ENCODE measurements at regions not wholly inside any gene's neighbourhood (a gene's known extent, or its start where the extent isn't known, plus 50 kb on each side); places are given as distances from the start of the nearest gene placed in this dataset.

GRCh38 chr14:99326041-99326710 is 54.2 kb upstream of the BCL11B start:
- Histone ChIP-seq H3K4me1 (ENCODE audit: low read depth) (no peaks in the 10 kb centered on the region), H3K9me3 (no peaks in the 10 kb centered on the region), H3K36me3 (ENCODE audit: low read depth) (no peaks in the 10 kb centered on the region), H3K4me3 (no peak overlapping the region)
- no peak for DNase-seq
- TF ChIP-seq CTCF (IDR thresholded peaks at IDR 0.05), result no peak
- no peak for ATAC-seq
- intact Hi-C loops (cut with DNase I, micrococcal nuclease), result no loop called here

DNA sequence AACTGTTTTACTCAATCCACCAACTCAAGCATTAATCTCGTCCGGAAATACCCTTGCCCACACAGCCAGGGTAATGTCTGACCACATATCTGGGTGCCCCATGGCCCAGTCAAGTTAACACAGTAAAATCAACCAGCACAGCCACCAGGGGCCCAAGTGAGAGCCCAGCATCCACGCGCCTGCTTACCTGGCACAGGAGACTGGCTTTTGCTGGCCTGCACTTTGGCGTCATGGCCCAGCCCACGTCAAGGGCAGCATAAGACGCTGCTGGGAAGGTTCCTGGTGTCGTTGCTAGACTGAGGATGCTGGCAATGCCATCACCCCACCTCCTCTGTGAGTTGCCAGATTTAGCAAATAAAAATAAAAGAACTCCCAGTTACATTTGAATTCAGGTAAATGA is 53.6 kb upstream of the BCL11B start:
- intact Hi-C loops (cut with DNase I, micrococcal nuclease), result no loop called here
- Histone ChIP-seq H3K36me3 (ENCODE audit: low read depth) (no peaks in the 10 kb centered on the region), H3K9me3 (no peaks in the 10 kb centered on the region), H3K4me3 (no peak overlapping the region), H3K4me1 (ENCODE audit: low read depth) (peaks cover 2% of the 10 kb centered on the region)
- DNase-seq (no peak), ATAC-seq (no peak)
- no peak for TF ChIP-seq CTCF (IDR thresholded peaks at IDR 0.05)

DNA sequence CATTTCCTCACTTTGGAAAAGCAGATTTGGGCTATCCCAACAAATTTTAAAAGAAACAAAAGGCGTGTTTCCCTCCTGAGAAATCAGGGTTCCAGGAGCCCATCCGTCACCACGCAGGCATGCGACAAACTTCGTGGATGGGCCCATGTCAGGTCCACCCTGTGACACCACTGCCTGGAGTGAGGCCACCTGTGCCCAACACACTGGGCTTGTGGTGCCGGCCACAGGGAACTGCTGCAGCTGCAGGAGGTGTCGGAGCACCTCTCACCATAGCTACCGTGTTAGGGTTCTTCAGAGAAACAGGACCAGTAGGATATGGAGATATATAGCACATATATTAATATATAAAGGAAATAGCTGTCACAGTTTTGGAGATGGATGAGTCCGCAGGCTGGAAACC is 53.0 kb upstream of the BCL11B start:
- no peak for DNase-seq
- H3K4me1 ChIP-seq (ENCODE audit: low read depth), result peaks cover 4% of the 10 kb centered on the region
- no peaks in the 10 kb centered on the region for H3K36me3 ChIP-seq (ENCODE audit: low read depth)
- no peak for TF ChIP-seq CTCF (IDR thresholded peaks at IDR 0.05)
- no peak overlapping the region for H3K4me3 ChIP-seq
- no peaks in the 10 kb centered on the region for H3K9me3 ChIP-seq
- no peak for ATAC-seq
- intact Hi-C loops (cut with DNase I, micrococcal nuclease), result no loop called here

DNA sequence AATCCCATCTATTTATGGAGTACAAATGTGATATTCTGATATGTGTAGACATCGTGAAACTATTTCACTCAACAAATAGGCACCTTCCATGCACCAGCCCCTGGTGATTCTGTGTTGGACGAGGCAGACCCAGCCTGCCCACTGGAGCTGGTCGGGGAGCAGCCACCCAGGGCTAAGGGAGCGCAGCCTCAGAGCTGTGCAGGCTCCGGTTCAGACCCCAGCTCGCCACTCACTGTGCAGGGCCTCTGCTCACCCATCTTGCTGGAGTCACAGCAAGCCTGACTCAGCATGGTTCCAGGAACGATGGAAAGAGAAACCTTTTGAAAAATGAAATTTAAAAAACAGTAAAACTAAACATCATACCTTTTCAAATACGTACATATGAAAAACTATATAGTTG is 52.3 kb upstream of the BCL11B start:
- Histone ChIP-seq H3K9me3 (no peaks in the 10 kb centered on the region), H3K36me3 (ENCODE audit: low read depth) (no peaks in the 10 kb centered on the region), H3K4me3 (no peak overlapping the region), H3K4me1 (ENCODE audit: low read depth) (peaks cover 7% of the 10 kb centered on the region)
- intact Hi-C loops (cut with DNase I, micrococcal nuclease), result no loop called here
- no peak for DNase-seq
- no peak for ATAC-seq
- TF ChIP-seq CTCF (IDR thresholded peaks at IDR 0.05), result no peak

DNA sequence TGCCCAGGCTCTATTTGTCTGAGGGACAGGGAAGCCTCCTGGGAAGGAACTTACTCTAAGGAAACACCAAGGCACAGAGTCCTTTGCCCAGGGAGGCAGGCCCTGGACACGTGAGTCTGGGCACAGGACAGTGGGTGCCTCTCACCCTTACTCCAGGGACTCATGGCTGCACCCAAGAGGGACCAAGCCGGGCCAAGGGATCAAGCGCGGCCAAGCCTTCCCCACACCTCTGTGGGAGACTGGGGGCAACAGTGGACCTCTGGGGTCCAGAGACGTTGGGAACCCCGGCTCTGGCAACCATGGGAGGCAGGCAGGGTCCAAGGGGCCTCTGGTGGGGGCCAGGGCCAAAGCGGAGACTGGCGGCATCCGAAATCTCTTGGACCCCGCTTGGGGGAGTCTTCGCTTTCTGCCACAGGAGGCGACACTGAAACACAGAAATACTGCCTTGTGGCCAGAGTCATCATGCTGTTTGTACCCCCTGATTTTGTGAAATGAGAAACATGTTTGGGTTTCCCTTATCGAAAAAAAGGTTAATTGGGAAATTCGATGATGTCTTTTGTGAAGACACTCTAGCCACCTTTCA is 51.7 kb upstream of the BCL11B start:
- no peak for TF ChIP-seq CTCF (IDR thresholded peaks at IDR 0.05)
- H3K4me3 ChIP-seq, result no peak overlapping the region
- no peaks in the 10 kb centered on the region for H3K36me3 ChIP-seq (ENCODE audit: low read depth)
- H3K9me3 ChIP-seq, result no peaks in the 10 kb centered on the region
- no peak for ATAC-seq
- no peak for DNase-seq
- H3K4me1 ChIP-seq (ENCODE audit: low read depth), result peaks cover 11% of the 10 kb centered on the region
- intact Hi-C loops (cut with DNase I, micrococcal nuclease), result no loop called here

Measured in mucosa of descending colon (tissue), 3 donors.